ENCODE measurements at regions not wholly inside any gene's neighbourhood (a gene's known extent, or its start where the extent isn't known, plus 50 kb on each side); places are given as distances from the start of the nearest gene placed in this dataset.

DNA sequence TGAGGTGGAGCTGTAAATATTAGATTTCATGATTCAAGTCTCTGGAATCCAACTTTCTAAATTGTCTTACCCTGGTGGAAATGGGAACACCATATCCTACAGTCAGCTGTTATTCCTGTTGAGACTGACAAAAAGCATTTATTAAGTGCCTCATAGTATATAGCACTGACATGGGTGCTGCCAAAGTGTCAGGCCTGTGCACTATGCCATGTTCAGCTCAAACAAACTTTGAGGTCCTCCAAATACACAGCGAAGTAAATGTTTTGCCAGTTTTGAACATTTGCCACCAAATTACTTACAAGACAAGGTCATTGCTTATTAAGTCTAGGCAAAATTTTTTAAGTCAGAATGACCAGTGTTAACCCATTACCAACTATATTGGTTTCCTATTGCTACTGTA, 162.9 kb upstream of the SLC25A13 start:
- no peak for DNase-seq (ENCODE audit: low spot score)

- no peak for DNase-seq (ENCODE audit: low spot score)
Observed at GRCh38 chr7:96484091-96484490, 162.2 kb upstream of the SLC25A13 start.

DNA sequence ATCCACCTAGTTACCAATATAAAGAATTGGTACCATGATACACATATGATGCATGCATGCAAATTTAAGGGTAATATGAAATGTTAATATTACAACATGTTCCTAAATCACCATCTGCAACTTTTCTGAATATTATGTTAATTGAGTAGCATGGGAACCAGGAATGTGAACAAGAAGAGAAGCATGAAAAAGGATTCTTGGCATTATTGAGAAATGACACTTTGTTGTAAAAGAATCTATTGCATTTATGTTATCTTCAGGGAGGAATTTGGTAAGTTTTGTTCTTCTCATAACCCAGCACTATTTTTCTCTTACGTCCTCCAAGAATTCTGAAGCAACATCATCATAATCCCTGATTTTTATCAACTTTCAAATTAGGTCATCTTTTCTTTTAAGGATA, 159.9 kb upstream of the SLC25A13 start:
- DNase-seq (ENCODE audit: low spot score): no peak

- DNase-seq (ENCODE audit: low spot score): no peak
Observed at GRCh38 chr7:96479015-96479645, 157.2 kb upstream of the SLC25A13 start.

DNA sequence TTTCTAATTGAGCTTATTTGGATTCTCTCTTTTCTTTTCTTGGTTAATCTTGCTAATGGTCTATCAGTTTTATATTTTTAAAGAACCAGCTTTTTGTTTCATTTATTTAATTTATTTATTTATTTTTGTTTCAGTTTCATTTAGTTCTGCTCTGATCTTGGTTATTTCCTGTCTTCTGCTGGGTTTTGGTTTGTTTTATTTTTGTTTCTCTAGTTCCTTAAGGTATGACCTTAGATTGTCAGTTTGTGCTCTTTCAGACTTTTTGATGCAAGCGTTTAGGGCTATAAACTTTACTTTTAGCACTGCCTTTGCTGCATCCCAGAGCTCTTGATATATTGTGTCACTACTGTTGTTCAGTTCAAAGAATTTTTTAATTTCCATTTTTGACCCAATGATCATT, 149.7 kb upstream of the SLC25A13 start:
- no peak for DNase-seq (ENCODE audit: low spot score)

- no peak for DNase-seq (ENCODE audit: low spot score)
Observed at GRCh38 chr7:96452146-96452545, 130.2 kb upstream of the SLC25A13 start.

DNA sequence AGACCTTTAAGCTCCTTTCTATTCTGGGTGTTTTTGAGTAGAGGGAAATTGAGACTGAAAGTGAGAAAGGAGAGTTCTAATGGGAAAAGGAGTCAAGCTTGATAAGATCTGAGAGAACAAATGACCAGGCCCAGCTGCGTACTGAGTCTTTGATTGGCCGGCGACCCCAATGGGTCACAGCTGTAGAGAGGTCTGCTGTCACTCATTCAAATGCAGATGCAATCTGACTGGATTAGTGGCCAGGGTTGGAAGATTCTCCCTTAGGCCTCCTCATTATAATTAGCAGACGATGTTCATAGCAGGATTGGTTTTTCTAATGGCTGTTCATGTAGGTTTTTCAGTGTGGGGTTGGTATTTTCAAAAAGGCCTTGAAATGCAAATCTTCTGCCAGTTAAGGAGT, 127.2 kb upstream of the SLC25A13 start:
- no peak for DNase-seq (ENCODE audit: low spot score)

DNA sequence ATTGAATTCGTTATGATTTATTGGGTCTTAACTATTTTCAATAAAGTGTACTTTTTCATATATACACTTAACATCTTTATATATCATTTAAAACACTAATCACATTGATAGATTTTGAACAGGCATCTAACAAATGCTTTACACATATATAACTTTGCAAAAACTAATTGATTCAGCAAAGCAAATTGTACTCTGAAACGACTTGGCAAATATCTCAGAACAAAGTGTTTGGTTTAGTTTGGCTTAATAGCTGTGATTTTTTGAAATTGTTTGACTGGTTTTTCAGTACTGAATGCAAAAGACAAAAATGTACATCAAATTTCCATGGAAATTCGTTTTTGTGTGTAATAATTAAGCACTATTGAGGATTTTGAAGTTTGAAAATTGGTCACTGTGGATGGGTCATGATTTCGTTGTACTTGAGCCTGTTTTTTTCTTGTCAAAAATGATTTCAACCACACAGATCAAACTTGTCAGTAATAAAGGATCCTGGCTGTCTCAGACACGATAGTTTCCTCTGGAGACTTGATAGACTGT, 125.3 kb upstream of the SLC25A13 start:
- DNase-seq (ENCODE audit: low spot score): no peak

GRCh38 chr7:96441436-96442084, 119.7 kb upstream of the SLC25A13 start:
- no peak for DNase-seq (ENCODE audit: low spot score)

DNA sequence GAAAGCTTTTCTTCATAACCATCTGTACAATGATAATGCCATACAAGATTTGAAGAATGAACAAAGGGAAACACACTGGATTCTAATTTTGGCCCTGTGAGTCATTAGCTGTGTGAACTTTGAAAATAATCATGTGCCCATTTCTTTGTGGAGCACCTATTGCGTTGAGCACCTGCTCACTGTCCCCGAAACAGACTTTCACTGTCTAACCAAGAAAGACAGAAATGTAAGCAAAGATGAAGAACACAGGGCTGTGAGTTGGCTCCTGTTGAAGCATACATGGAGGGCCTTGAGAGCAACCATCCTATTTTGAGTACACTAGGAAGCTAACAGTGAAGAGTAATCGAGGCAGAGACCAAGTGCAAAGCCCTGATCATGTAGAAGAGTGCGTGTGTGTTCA, 118.4 kb upstream of the SLC25A13 start:
- no peak for DNase-seq (ENCODE audit: low spot score)

DNA sequence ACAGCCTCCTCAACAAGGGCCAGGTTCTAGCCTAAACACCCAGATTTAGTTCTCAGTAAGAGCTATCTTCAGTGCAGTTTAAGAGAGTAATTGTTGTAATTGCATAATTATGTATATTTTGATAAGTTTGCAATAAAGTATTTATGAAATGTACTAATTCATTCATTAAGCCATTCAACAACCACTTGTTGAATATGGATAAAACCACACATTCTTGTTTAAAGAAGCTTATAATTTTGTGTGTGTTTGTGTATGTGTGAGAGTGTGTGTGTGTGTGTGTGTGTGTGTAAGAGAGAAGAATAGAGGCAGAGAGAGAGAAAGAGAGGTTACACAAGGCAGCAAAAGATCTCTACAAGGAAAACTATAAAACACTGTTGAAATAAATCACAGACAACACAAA, 115.0 kb upstream of the SLC25A13 start:
- no peak for DNase-seq (ENCODE audit: low spot score)

- no peak for DNase-seq (ENCODE audit: low spot score)
Observed at GRCh38 chr7:96430356-96430755, 108.5 kb upstream of the SLC25A13 start.

- DNase-seq (ENCODE audit: low spot score): no peak
Observed at GRCh38 chr7:96427143-96427542, 105.2 kb upstream of the SLC25A13 start.

DNA sequence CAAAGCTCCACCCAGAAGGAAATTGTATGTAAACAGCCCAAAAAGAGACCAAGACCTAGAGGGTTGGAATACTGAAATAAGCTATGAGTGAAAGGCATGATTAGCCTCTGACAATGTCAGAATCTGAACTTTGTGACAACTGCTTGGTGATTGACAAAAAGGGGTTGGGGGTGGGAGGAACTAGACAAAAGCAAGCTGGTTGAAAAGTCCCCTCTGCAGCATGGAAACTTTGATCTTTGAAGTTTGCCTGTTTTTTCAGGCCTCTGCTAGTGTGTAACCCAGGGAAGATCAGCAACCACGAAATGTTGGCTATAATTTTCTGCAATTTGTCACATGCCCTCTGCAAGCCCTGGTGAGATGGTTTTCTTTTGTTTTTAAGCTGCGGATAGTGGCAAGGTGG, 104.8 kb upstream of the SLC25A13 start:
- no peak for DNase-seq (ENCODE audit: low spot score)

- DNase-seq (ENCODE audit: low spot score): no peak
Observed at GRCh38 chr7:96426027-96426426, 104.1 kb upstream of the SLC25A13 start.

GRCh38 chr7:96424411-96424810, 102.5 kb upstream of the SLC25A13 start:
- no peak for DNase-seq (ENCODE audit: low spot score)

GRCh38 chr7:96422388-96422787, 100.5 kb upstream of the SLC25A13 start:
- no peak for DNase-seq (ENCODE audit: low spot score)

- DNase-seq (ENCODE audit: low spot score): no peak
Observed at GRCh38 chr7:96418581-96418980, 96.7 kb upstream of the SLC25A13 start.

DNA sequence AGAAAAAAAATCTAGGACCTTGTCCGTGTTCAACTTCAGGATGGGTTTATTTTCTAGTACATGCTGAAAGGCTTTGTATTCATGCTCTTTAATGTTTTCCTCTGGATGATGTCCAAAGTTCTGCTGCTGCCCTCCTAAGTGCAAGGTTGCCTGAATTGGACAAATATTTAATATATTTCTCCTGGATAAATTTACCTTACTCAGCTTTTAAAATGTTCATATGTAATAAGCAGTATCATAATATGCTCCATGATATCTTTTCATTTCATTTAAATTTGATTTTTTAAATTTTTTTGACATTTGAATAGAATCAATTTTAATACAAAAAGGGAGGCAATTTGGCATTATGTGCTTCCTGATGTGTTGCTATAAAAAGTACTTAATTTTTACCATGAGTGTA, 95.9 kb upstream of the SLC25A13 start:
- DNase-seq (ENCODE audit: low spot score): no peak

GRCh38 chr7:96416599-96416998, 94.7 kb upstream of the SLC25A13 start:
- no peak for DNase-seq (ENCODE audit: low spot score)

GRCh38 chr7:96416116-96416515, 94.2 kb upstream of the SLC25A13 start:
- no peak for DNase-seq (ENCODE audit: low spot score)

DNA sequence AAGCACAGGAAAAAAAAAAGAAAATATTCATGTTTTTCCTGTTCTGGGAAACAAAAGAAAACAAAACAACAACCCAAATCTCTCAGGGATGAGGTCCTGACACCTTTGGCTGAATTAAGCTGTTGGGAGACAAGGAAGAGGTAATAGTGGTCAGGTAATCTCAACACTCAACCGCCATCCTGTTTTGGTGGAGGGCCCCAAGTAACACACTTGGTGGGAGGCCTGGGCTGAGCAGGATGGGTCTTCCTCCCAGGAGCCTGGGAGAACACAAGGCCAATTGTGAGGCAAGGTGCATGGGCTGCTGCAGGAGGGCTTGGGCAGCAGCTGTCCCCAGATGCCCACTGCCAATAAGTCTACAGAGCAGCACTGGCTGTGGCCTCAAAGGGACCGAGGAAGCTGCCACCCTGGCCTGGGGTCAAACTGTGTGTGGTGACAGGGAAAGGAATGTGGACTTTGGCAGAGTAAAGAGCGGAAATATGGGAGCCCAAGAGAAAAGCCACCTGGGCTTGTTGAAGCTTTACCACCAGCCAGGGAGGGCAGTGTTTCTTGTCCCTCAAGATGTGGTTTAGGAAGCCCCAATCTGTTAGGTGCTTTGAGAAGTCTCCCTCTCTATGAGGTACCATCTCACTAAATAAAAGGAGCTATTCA, 93.5 kb upstream of the SLC25A13 start:
- DNase-seq (ENCODE audit: low spot score): no peak

GRCh38 chr7:96414931-96415292, 93.0 kb upstream of the SLC25A13 start:
- peak; percentile 21 for DNase-seq (ENCODE audit: low spot score)
